Astrocyte (in vitro differentiated cells and primary cell): ENCODE measurements at regions not wholly inside any gene's neighbourhood (a gene's known extent, or its start where the extent isn't known, plus 50 kb on each side); places are given as distances from the start of the nearest gene placed in this dataset.

ENCODE experiments used
- DNase-seq: peaks from one replicate; pipeline ENCODE4 v3.0.0-alpha.2; 2010; ENCODE audit warnings: low read depth
- FAIRE-seq: peaks from 2 replicates; lab custom pipeline; 2011; peaks lifted over from hg19 to GRCh38; lab: Jason Lieb, UNC
- H2AFZ ChIP-seq: 2 replicates; pipeline ENCODE4 v1.6.0; 2012; ENCODE audit warnings: low read depth, low read length, inconsistent platforms
- H3K27ac ChIP-seq: 2 replicates; pipeline ENCODE4 v1.5.1; 2011; ENCODE audit warnings: low read depth, low read length, inconsistent platforms
- H3K27me3 ChIP-seq: 2 replicates; pipeline ENCODE4 v1.6.0; 2011; ENCODE audit warnings: low read length, inconsistent platforms; ENCODE audit not compliant: insufficient read depth
- H3K36me3 ChIP-seq: 2 replicates; pipeline ENCODE4 v1.5.1; 2011; ENCODE audit warnings: low read length, inconsistent platforms; ENCODE audit not compliant: insufficient read depth
- H3K4me1 ChIP-seq: 2 replicates; pipeline ENCODE4 v1.5.1; 2011; ENCODE audit warnings: low read length, inconsistent platforms; ENCODE audit not compliant: insufficient read depth
- H3K4me2 ChIP-seq: 2 replicates; pipeline ENCODE4 v1.6.0; 2012; ENCODE audit warnings: low read length, inconsistent platforms
- H3K4me3 ChIP-seq: 2 replicates; pipeline ENCODE4 v1.5.1; 2011; ENCODE audit warnings: low read depth, mild to moderate bottlenecking, low read length, inconsistent platforms; ENCODE audit not compliant: insufficient read depth
- H3K79me2 ChIP-seq: 2 replicates; pipeline ENCODE4 v1.6.0; 2012; ENCODE audit warnings: mild to moderate bottlenecking, low read length, inconsistent platforms; ENCODE audit not compliant: insufficient read depth
- H3K9ac ChIP-seq: 2 replicates; pipeline ENCODE4 v1.6.0; 2012; ENCODE audit warnings: mild to moderate bottlenecking, low read length, inconsistent platforms
- H3K9me3 ChIP-seq: 2 replicates; pipeline ENCODE4 v1.5.1; 2012; ENCODE audit warnings: low read depth, mild to moderate bottlenecking, low read length, inconsistent platforms; ENCODE audit not compliant: insufficient read depth
- H4K20me1 ChIP-seq: 2 replicates; pipeline ENCODE4 v1.6.0; 2012; ENCODE audit warnings: low read length, inconsistent platforms; ENCODE audit not compliant: insufficient read depth
- H3K27ac Mint-ChIP-seq: one replicate; pipeline ENCODE4 v1.8.0; 2021; ENCODE audit warnings: mild to moderate bottlenecking, mixed read lengths; ENCODE audit not compliant: unreplicated experiment
- H3K27me3 Mint-ChIP-seq: one replicate; pipeline ENCODE4 v1.8.0; 2021; ENCODE audit warnings: low read depth, mixed read lengths; ENCODE audit not compliant: unreplicated experiment
- H3K36me3 Mint-ChIP-seq: one replicate; pipeline ENCODE4 v1.8.0; 2021; ENCODE audit warnings: low read depth, mixed read lengths; ENCODE audit not compliant: unreplicated experiment
- H3K4me1 Mint-ChIP-seq: one replicate; pipeline ENCODE4 v1.8.0; 2021; ENCODE audit warnings: low read depth, mixed read lengths; ENCODE audit not compliant: unreplicated experiment
- H3K4me3 Mint-ChIP-seq: one replicate; pipeline ENCODE4 v1.8.0; 2021; ENCODE audit warnings: mild to moderate bottlenecking, moderate library complexity, mixed read lengths; ENCODE audit not compliant: unreplicated experiment
- H3K9me3 Mint-ChIP-seq: one replicate; pipeline ENCODE4 v1.8.0; 2021; ENCODE audit warnings: mild to moderate bottlenecking, mixed read lengths; ENCODE audit not compliant: unreplicated experiment
- EZH2 ChIP-seq: IDR thresholded peaks from 2 replicates; pipeline ENCODE4 v1.6.1; 2012; ENCODE audit warnings: mild to moderate bottlenecking, low read length, inconsistent platforms; ENCODE audit not compliant: insufficient read depth
- TF ChIP-seq, protein P1 (sequence below): IDR thresholded peaks from 2 replicates; pipeline ENCODE4 v1.5.1; 2011; ENCODE audit warnings: low read depth, mild to moderate bottlenecking, inconsistent platforms, low read length, moderate library complexity; ENCODE audit not compliant: insufficient read depth

DNA sequence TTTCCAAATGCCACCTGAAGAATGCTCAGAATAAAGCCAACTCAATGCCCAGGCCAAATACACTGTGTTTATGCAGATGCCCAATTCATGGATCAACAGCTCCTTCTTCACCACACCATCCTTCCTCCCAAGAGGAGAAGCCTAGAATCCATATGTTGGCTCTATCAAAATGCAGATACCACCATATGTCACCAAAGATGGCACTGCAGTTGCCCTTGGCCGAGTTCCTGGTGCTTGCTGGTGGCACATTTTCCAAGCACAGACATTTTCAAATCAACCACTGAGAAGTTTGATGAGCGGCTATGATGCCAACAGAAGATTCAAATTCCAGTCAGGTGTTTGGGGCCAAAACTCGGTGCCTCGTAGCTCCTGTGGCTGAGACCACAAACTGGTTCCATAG is 430.3 kb downstream of the AJAP1 start:
- Histone ChIP-seq H3K27me3 (no peaks in the 10 kb centered on the region), H3K4me1 (no peaks in the 10 kb centered on the region), H3K79me2 (no peaks in the 10 kb centered on the region), H4K20me1 (no peaks in the 10 kb centered on the region), H3K4me2 (no peak overlapping the region), H3K27ac (no peak overlapping the region), H3K4me3 (no peak overlapping the region), H3K9ac (no peak overlapping the region), H3K9me3 (peaks cover 3% of the 10 kb centered on the region), H3K36me3 (no peaks in the 10 kb centered on the region), H2AFZ (no peak overlapping the region)
- Mint-ChIP-seq H3K27me3 (no peaks in the 10 kb centered on the region), H3K36me3 (no peaks in the 10 kb centered on the region), H3K9me3 (no peaks in the 10 kb centered on the region), H3K4me3 (no peak overlapping the region), H3K27ac (no peak overlapping the region), H3K4me1 (no peaks in the 10 kb centered on the region)
- TF ChIP-seq, protein P1, sequence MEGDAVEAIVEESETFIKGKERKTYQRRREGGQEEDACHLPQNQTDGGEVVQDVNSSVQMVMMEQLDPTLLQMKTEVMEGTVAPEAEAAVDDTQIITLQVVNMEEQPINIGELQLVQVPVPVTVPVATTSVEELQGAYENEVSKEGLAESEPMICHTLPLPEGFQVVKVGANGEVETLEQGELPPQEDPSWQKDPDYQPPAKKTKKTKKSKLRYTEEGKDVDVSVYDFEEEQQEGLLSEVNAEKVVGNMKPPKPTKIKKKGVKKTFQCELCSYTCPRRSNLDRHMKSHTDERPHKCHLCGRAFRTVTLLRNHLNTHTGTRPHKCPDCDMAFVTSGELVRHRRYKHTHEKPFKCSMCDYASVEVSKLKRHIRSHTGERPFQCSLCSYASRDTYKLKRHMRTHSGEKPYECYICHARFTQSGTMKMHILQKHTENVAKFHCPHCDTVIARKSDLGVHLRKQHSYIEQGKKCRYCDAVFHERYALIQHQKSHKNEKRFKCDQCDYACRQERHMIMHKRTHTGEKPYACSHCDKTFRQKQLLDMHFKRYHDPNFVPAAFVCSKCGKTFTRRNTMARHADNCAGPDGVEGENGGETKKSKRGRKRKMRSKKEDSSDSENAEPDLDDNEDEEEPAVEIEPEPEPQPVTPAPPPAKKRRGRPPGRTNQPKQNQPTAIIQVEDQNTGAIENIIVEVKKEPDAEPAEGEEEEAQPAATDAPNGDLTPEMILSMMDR = no peak
- TF ChIP-seq EZH2 = no peak
- DNase-seq (no peak), FAIRE-seq (no peak)

DNA sequence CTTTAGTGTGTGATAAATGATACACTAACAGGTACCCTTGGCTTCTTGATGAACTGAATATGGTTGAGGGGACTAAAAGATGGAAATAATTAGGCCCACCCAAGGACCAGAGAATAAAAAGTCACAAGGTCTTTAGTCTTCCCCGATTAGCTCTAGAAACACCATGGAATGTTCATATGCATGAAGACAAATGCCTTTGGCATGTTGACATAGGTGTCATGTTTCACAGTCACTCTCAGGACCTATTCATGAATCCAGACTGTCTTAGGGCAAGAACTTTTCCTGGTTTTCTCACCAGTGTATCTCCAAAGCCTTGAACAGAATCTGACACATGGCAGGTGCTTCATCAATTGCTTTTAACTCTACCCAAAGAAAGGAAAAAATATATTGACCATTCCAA is 412.8 kb downstream of the AJAP1 start:
- Histone ChIP-seq H3K27me3 (no peaks in the 10 kb centered on the region), H3K4me3 (no peak overlapping the region), H3K4me1 (no peaks in the 10 kb centered on the region), H2AFZ (no peak overlapping the region), H3K9me3 (no peaks in the 10 kb centered on the region), H3K4me2 (no peak overlapping the region), H3K79me2 (no peaks in the 10 kb centered on the region), H3K9ac (no peak overlapping the region), H4K20me1 (no peaks in the 10 kb centered on the region), H3K27ac (no peak overlapping the region), H3K36me3 (no peaks in the 10 kb centered on the region)
- no peak for TF ChIP-seq EZH2
- TF ChIP-seq, protein P1 = no peak
- Mint-ChIP-seq H3K4me3 (no peak overlapping the region), H3K27ac (no peak overlapping the region), H3K27me3 (no peaks in the 10 kb centered on the region), H3K9me3 (peaks cover 2% of the 10 kb centered on the region), H3K4me1 (no peaks in the 10 kb centered on the region), H3K36me3 (no peaks in the 10 kb centered on the region)
- FAIRE-seq = no peak
- no peak for DNase-seq

DNA sequence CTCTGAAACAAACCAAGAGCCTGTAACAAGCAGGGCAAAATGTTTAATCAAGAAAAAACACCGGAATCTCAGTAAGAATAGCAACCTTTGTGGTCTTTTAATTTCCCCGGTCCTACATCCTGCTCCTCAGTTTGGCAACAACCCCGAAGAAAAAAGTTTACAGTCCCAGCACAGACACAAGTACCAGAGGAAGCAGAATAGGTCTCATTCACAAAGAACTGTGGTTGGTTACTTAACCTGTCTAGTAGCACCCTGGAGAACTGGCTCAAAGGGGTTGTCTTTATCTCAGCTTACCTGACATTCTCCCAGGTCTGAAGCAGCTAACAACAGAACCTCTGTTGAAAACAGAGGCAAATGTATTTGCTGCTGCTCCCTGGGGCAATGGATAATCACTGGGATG is 399.3 kb downstream of the AJAP1 start:
- H3K36me3 Mint-ChIP-seq = no peaks in the 10 kb centered on the region
- H3K9ac ChIP-seq = no peak overlapping the region
- H3K4me1 Mint-ChIP-seq = no peaks in the 10 kb centered on the region
- DNase-seq = no peak
- H3K4me1 ChIP-seq = no peaks in the 10 kb centered on the region
- H3K9me3 Mint-ChIP-seq = peaks cover 6% of the 10 kb centered on the region
- FAIRE-seq = no peak
- H2AFZ ChIP-seq = no peak overlapping the region
- no peak overlapping the region for H3K27ac ChIP-seq
- H3K79me2 ChIP-seq = no peaks in the 10 kb centered on the region
- no peaks in the 10 kb centered on the region for H3K27me3 ChIP-seq
- H3K36me3 ChIP-seq = no peaks in the 10 kb centered on the region
- TF ChIP-seq, protein P1 = no peak
- no peak for TF ChIP-seq EZH2
- no peaks in the 10 kb centered on the region for H3K9me3 ChIP-seq
- H4K20me1 ChIP-seq = no peaks in the 10 kb centered on the region
- H3K27ac Mint-ChIP-seq = no peak overlapping the region
- H3K4me3 ChIP-seq = no peak overlapping the region
- H3K4me2 ChIP-seq = no peak overlapping the region
- H3K27me3 Mint-ChIP-seq = peaks cover 4% of the 10 kb centered on the region
- no peak overlapping the region for H3K4me3 Mint-ChIP-seq
